ENCODE measurements at regions not wholly inside any gene's neighbourhood (a gene's known extent, or its start where the extent isn't known, plus 50 kb on each side); places are given as distances from the start of the nearest gene placed in this dataset.
A peak's percentile ranks its signal among the peaks of the same experiment; 100 is the strongest.

GRCh38 chr9:20291201-20291600 lies 331.1 kb downstream of the MLLT3 start:
- Mint-ChIP-seq H3K9me3 (no peaks in the 10 kb centered on the region), H3K4me3 (no peak overlapping the region), H3K4me1 (ENCODE audit: low read depth in 2 of 2) (peaks cover 0 to 4% of the 10 kb centered on the region in 2 donors), H3K27me3 (no peaks in the 10 kb centered on the region), H3K27ac (no peak overlapping the region), H3K36me3 (no peaks in the 10 kb centered on the region)
- DNase-seq (ENCODE audit: low spot score) (no peak), ATAC-seq (no peak)

- H3K27me3 Mint-ChIP-seq, result no peaks in the 10 kb centered on the region
- H3K27ac Mint-ChIP-seq, result no peak overlapping the region
- no peak overlapping the region for H3K4me3 Mint-ChIP-seq
- no peaks in the 10 kb centered on the region for H3K9me3 Mint-ChIP-seq
- DNase-seq (ENCODE audit: low spot score) (no peak), ATAC-seq (no peak)
- H3K36me3 Mint-ChIP-seq, result no peaks in the 10 kb centered on the region
- peaks cover 0 to 4% of the 10 kb centered on the region in 2 donors for H3K4me1 Mint-ChIP-seq (ENCODE audit: low read depth in 2 of 2)
Observed at GRCh38 chr9:20290257-20290656, 332.0 kb downstream of the MLLT3 start.

GRCh38 chr9:20289423-20290010 lies 332.8 kb downstream of the MLLT3 start:
- H3K27me3 Mint-ChIP-seq, result no peaks in the 10 kb centered on the region
- H3K36me3 Mint-ChIP-seq, result no peaks in the 10 kb centered on the region
- no peaks in the 10 kb centered on the region for H3K9me3 Mint-ChIP-seq
- H3K27ac Mint-ChIP-seq, result no peak overlapping the region
- DNase-seq (ENCODE audit: low spot score) (no peak), ATAC-seq (no peak)
- no peak overlapping the region for H3K4me3 Mint-ChIP-seq
- peaks cover 0 to 7% of the 10 kb centered on the region in 2 donors for H3K4me1 Mint-ChIP-seq (ENCODE audit: low read depth in 2 of 2)

- Mint-ChIP-seq H3K27me3 (no peaks in the 10 kb centered on the region), H3K36me3 (no peaks in the 10 kb centered on the region), H3K9me3 (no peaks in the 10 kb centered on the region), H3K4me3 (no peak overlapping the region), H3K27ac (no peak overlapping the region), H3K4me1 (ENCODE audit: low read depth in 2 of 2) (peaks cover 0 to 7% of the 10 kb centered on the region in 2 donors)
- ATAC-seq (no peak), DNase-seq (ENCODE audit: low spot score) (no peak)
Observed at GRCh38 chr9:20286969-20287368, 335.3 kb downstream of the MLLT3 start.

GRCh38 chr9:20286154-20286700 lies 336.1 kb downstream of the MLLT3 start:
- ATAC-seq, result no peak
- Mint-ChIP-seq H3K36me3 (no peaks in the 10 kb centered on the region), H3K4me1 (ENCODE audit: low read depth in 2 of 2) (peaks cover 0 to 7% of the 10 kb centered on the region in 2 donors), H3K4me3 (no peak overlapping the region), H3K9me3 (no peaks in the 10 kb centered on the region), H3K27ac (no peak overlapping the region), H3K27me3 (no peaks in the 10 kb centered on the region)
- DNase-seq (ENCODE audit: low spot score), result no peak

- H3K36me3 Mint-ChIP-seq, result no peaks in the 10 kb centered on the region
- no peak for ATAC-seq
- no peaks in the 10 kb centered on the region for H3K9me3 Mint-ChIP-seq
- H3K27ac Mint-ChIP-seq, result no peak overlapping the region
- H3K4me1 Mint-ChIP-seq (ENCODE audit: low read depth in 2 of 2), result peaks cover 10 to 13% of the 10 kb centered on the region in 2 donors
- no peak for DNase-seq (ENCODE audit: low spot score)
- no peak overlapping the region for H3K4me3 Mint-ChIP-seq
- H3K27me3 Mint-ChIP-seq, result no peaks in the 10 kb centered on the region
Observed at GRCh38 chr9:20284601-20285289, 337.6 kb downstream of the MLLT3 start.

- Mint-ChIP-seq H3K9me3 (no peaks in the 10 kb centered on the region), H3K4me3 (peak overlapping the region; percentile 34), H3K36me3 (peaks cover 8% of the 10 kb centered on the region), H3K27ac (peak overlapping the region in 1 of 2 donors; percentile 13), H3K4me1 (ENCODE audit: low read depth in 2 of 2) (peaks cover 9 to 11% of the 10 kb centered on the region in 2 donors), H3K27me3 (no peaks in the 10 kb centered on the region)
- peak; percentile 61 to 65 for ATAC-seq
- DNase-seq (ENCODE audit: low spot score), result no peak
Observed at GRCh38 chr9:20280330-20280729, 342.0 kb downstream of the MLLT3 start.

GRCh38 chr9:20276762-20277161 lies 345.5 kb downstream of the MLLT3 start:
- H3K4me1 Mint-ChIP-seq (ENCODE audit: low read depth in 2 of 2), result peaks cover 10 to 11% of the 10 kb centered on the region in 2 donors
- no peak overlapping the region for H3K4me3 Mint-ChIP-seq
- no peaks in the 10 kb centered on the region for H3K9me3 Mint-ChIP-seq
- no peak overlapping the region for H3K27ac Mint-ChIP-seq
- DNase-seq (ENCODE audit: low spot score) (no peak), ATAC-seq (no peak)
- H3K36me3 Mint-ChIP-seq, result peaks cover 8% of the 10 kb centered on the region
- H3K27me3 Mint-ChIP-seq, result no peaks in the 10 kb centered on the region

GRCh38 chr9:20271723-20272122 lies 350.6 kb downstream of the MLLT3 start:
- no peak for DNase-seq (ENCODE audit: low spot score)
- Mint-ChIP-seq H3K4me3 (no peak overlapping the region), H3K27me3 (peaks cover 0 to 12% of the 10 kb centered on the region in 2 donors), H3K36me3 (no peaks in the 10 kb centered on the region), H3K27ac (no peak overlapping the region), H3K9me3 (no peaks in the 10 kb centered on the region), H3K4me1 (ENCODE audit: low read depth in 2 of 2) (peaks cover 0 to 4% of the 10 kb centered on the region in 2 donors)
- no peak for ATAC-seq

- no peaks in the 10 kb centered on the region for H3K36me3 Mint-ChIP-seq
- H3K9me3 Mint-ChIP-seq, result no peaks in the 10 kb centered on the region
- peaks cover 0 to 15% of the 10 kb centered on the region in 2 donors for H3K27me3 Mint-ChIP-seq
- no peak overlapping the region for H3K27ac Mint-ChIP-seq
- ATAC-seq (no peak), DNase-seq (ENCODE audit: low spot score) (no peak)
- H3K4me1 Mint-ChIP-seq (ENCODE audit: low read depth in 2 of 2), result peaks cover 0 to 4% of the 10 kb centered on the region in 2 donors
- no peak overlapping the region for H3K4me3 Mint-ChIP-seq
Observed at GRCh38 chr9:20271096-20271495, 351.2 kb downstream of the MLLT3 start.

GRCh38 chr9:20270161-20270560 lies 352.1 kb downstream of the MLLT3 start:
- ATAC-seq (no peak), DNase-seq (ENCODE audit: low spot score) (no peak)
- Mint-ChIP-seq H3K4me3 (no peak overlapping the region), H3K36me3 (no peaks in the 10 kb centered on the region), H3K9me3 (no peaks in the 10 kb centered on the region), H3K4me1 (ENCODE audit: low read depth in 2 of 2) (peaks cover 0 to 4% of the 10 kb centered on the region in 2 donors), H3K27ac (no peak overlapping the region), H3K27me3 (peaks cover 0 to 16% of the 10 kb centered on the region in 2 donors)

- H3K27me3 Mint-ChIP-seq, result peaks cover 0 to 16% of the 10 kb centered on the region in 2 donors
- no peak for ATAC-seq
Observed at GRCh38 chr9:20269620-20270019, 352.7 kb downstream of the MLLT3 start.

GRCh38 chr9:20264896-20265295 lies 357.4 kb downstream of the MLLT3 start:
- Mint-ChIP-seq H3K36me3 (no peaks in the 10 kb centered on the region), H3K9me3 (no peaks in the 10 kb centered on the region), H3K4me1 (ENCODE audit: low read depth in 2 of 2) (no peaks in the 10 kb centered on the region), H3K27ac (peak overlapping the region in 1 of 2 donors; percentile 51), H3K27me3 (peaks cover 0 to 9% of the 10 kb centered on the region in 2 donors), H3K4me3 (no peak overlapping the region)
- no peak for DNase-seq (ENCODE audit: low spot score)
- ATAC-seq, result no peak

More at GRCh38 chr9:20269620-20270019, 352.7 kb downstream of the MLLT3 start:
- Mint-ChIP-seq H3K4me1 (ENCODE audit: low read depth in 2 of 2) (no peaks in the 10 kb centered on the region), H3K9me3 (no peaks in the 10 kb centered on the region), H3K27ac (no peak overlapping the region), H3K4me3 (no peak overlapping the region), H3K36me3 (no peaks in the 10 kb centered on the region)
- DNase-seq (ENCODE audit: low spot score), result no peak

GRCh38 chr9:20262611-20263010 lies 359.7 kb downstream of the MLLT3 start:
- no peak overlapping the region for H3K27ac Mint-ChIP-seq
- no peaks in the 10 kb centered on the region for H3K36me3 Mint-ChIP-seq
- no peaks in the 10 kb centered on the region for H3K4me1 Mint-ChIP-seq (ENCODE audit: low read depth in 2 of 2)
- H3K4me3 Mint-ChIP-seq, result no peak overlapping the region
- ATAC-seq (no peak), DNase-seq (ENCODE audit: low spot score) (no peak)
- peaks cover 0 to 4% of the 10 kb centered on the region in 2 donors for H3K27me3 Mint-ChIP-seq
- no peaks in the 10 kb centered on the region for H3K9me3 Mint-ChIP-seq
